Suprapubic skin (tissue), 4 donors: ENCODE measurements at regions not wholly inside any gene's neighbourhood (a gene's known extent, or its start where the extent isn't known, plus 50 kb on each side); places are given as distances from the start of the nearest gene placed in this dataset.

Experiments
- DNase-seq, 2 donors: peaks; one replicate each; pipeline ENCODE4 v3.0.0-alpha.2; 2019; ENCODE audit warnings: low spot score in 2 of 2
- H3K27ac ChIP-seq: fragments of 200-600 bp; sonication (generic); one replicate; pipeline ENCODE4 v1.5.1; 2019
- H3K27me3 ChIP-seq: fragments of 200-600 bp; sonication (generic); one replicate; pipeline ENCODE4 v1.5.1; 2019
- H3K36me3 ChIP-seq: fragments of 200-600 bp; sonication (generic); one replicate; pipeline ENCODE4 v1.5.1; 2019
- H3K4me1 ChIP-seq: fragments of 200-600 bp; sonication (generic); one replicate; pipeline ENCODE4 v1.5.1; 2019
- H3K4me3 ChIP-seq: fragments of 200-600 bp; sonication (generic); one replicate; pipeline ENCODE4 v1.5.1; 2019; ENCODE audit warnings: mild to moderate bottlenecking
- H3K9me3 ChIP-seq: fragments of 200-600 bp; sonication (generic); one replicate; pipeline ENCODE4 v1.5.1; 2019
- EP300 ChIP-seq: sonication (generic); formaldehyde crosslinking; IDR thresholded peaks from one replicate; pipeline ENCODE4 v1.6.1; 2017; ENCODE audit warnings: antibody characterized with exemption
- POLR2A ChIP-seq, 2 donors: fragments of 450-650 bp; IDR thresholded peaks; one replicate each; pipeline ENCODE4 v1.6.1; 2017; ENCODE audit warnings: antibody characterized with exemption in 2 of 2, mild to moderate bottlenecking in 2 of 2, moderate library complexity in 2 of 2
- POLR2AphosphoS5 ChIP-seq, 3 donors: sonication (generic); formaldehyde crosslinking; IDR thresholded peaks; one replicate each; pipeline ENCODE4 v1.6.1; 2017; ENCODE audit warnings: antibody characterized with exemption in 3 of 3
- WGBS: methylation state at CpG from one replicate; pipeline ENCODE4 v1.1.5; 2018; 5-methylcytosine and 5-hydroxymethylcytosine counted together
- TF ChIP-seq, protein P1 (sequence below), 2 donors: fragments of 200-600 bp in 1 of 2; fragments of 450-650 bp in 1 of 2; sonication (generic) in 1 of 2; IDR thresholded peaks; one replicate each; pipeline ENCODE4 v1.5.1; 2016 to 2019; ENCODE audit warnings: antibody characterized with exemption in 2 of 2, mild to moderate bottlenecking in 1 of 2, moderate library complexity in 1 of 2

DNA sequence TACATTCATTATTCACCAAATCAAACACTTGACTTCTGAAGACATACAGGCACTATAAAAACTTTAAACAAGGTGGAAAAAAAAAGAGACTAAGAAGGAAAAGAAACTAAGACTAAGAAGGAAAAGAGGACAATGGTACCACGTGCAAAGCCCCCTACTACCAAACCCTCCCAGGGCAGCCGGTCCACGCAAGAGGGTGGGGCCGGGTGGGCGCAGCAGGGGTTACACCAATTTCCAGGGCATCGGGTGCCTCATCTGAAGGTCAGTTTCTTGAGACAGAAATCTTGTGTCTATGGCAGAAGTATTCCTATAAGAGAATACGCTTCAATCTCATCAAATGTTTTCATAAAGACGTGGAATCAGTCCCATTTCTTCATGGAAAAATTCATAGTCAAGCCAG lies 131.5 kb downstream of the NUFIP1 start:
- WGBS: 82% methylated on average over 8 of the region's 8 CpGs
- no peak overlapping the region for H3K27ac ChIP-seq

DNA sequence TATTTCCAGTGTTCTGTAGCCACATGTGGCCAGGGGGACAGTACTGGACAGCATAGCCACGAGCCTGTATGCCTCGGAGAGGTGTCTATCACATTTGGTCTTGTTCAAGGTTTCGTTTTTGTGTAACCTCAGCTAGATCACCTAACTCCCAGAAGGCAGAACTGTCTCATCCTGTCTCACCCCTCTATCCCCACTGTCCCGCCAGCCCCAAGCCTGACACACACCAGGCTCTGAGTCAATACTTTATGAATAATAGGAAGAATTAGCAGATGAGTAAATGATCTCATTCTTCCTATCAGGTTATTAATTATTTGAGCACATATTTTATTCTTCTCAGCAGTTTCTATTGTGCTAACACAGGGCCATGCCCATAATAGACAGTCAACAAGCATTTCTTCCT lies 132.2 kb downstream of the NUFIP1 start:
- 89% methylated on average over 4 of the region's 4 CpGs for WGBS
- TF ChIP-seq POLR2AphosphoS5 (IDR thresholded peaks at IDR 0.05) (no peak), EP300 (no peak), POLR2A (IDR thresholded peaks at IDR 0.05) (no peak)
- TF ChIP-seq, protein P1, sequence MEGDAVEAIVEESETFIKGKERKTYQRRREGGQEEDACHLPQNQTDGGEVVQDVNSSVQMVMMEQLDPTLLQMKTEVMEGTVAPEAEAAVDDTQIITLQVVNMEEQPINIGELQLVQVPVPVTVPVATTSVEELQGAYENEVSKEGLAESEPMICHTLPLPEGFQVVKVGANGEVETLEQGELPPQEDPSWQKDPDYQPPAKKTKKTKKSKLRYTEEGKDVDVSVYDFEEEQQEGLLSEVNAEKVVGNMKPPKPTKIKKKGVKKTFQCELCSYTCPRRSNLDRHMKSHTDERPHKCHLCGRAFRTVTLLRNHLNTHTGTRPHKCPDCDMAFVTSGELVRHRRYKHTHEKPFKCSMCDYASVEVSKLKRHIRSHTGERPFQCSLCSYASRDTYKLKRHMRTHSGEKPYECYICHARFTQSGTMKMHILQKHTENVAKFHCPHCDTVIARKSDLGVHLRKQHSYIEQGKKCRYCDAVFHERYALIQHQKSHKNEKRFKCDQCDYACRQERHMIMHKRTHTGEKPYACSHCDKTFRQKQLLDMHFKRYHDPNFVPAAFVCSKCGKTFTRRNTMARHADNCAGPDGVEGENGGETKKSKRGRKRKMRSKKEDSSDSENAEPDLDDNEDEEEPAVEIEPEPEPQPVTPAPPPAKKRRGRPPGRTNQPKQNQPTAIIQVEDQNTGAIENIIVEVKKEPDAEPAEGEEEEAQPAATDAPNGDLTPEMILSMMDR (IDR thresholded peaks at IDR 0.05): no peak
- no peak overlapping the region for H3K4me3 ChIP-seq
- no peaks in the 10 kb centered on the region for H3K36me3 ChIP-seq
- no peaks in the 10 kb centered on the region for H3K9me3 ChIP-seq
- H3K27ac ChIP-seq: no peak overlapping the region
- H3K4me1 ChIP-seq: peaks cover 14% of the 10 kb centered on the region
- no peaks in the 10 kb centered on the region for H3K27me3 ChIP-seq
- no peak for DNase-seq

More for the DNA sequence above, 131.5 kb downstream of the NUFIP1 start:
- H3K9me3 ChIP-seq: no peaks in the 10 kb centered on the region
- no peaks in the 10 kb centered on the region for H3K27me3 ChIP-seq
- no peaks in the 10 kb centered on the region for H3K36me3 ChIP-seq
- H3K4me1 ChIP-seq: peaks cover 14% of the 10 kb centered on the region
- no peak for TF ChIP-seq POLR2AphosphoS5 (IDR thresholded peaks at IDR 0.05)
- TF ChIP-seq POLR2A (IDR thresholded peaks at IDR 0.05): no peak
- TF ChIP-seq, protein P1 (IDR thresholded peaks at IDR 0.05): no peak
- TF ChIP-seq EP300: no peak
- DNase-seq: no peak
- H3K4me3 ChIP-seq: no peak overlapping the region

DNA sequence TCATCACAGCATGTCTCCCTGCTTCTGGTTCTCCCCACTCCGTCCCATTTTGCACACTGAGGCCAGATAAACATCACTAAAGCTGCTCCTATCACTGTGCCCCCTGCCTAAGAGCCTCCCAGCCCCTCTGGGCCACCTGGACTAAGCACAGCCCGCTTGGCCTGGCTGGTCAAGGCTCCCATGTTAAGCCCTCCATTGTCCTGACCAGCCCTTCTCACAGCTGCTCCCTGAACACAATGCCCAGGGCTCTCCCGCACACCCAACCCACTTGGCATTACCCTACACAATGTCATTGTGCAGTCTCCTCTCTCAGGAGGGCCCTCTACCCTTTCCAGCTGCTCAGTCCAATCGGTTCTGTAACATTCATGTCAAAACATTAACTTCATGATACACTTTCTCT lies 133.4 kb downstream of the NUFIP1 start:
- H3K27ac ChIP-seq: no peak overlapping the region
- H3K36me3 ChIP-seq: no peaks in the 10 kb centered on the region
- H3K4me1 ChIP-seq: peaks cover 14% of the 10 kb centered on the region
- H3K4me3 ChIP-seq: no peak overlapping the region
- H3K27me3 ChIP-seq: no peaks in the 10 kb centered on the region
- WGBS: 86% methylated on average over 4 of the region's 4 CpGs
- no peak for DNase-seq
- TF ChIP-seq EP300 (no peak), POLR2A (IDR thresholded peaks at IDR 0.05) (no peak), POLR2AphosphoS5 (IDR thresholded peaks at IDR 0.05) (no peak)
- TF ChIP-seq, protein P1 (IDR thresholded peaks at IDR 0.05): no peak
- H3K9me3 ChIP-seq: no peaks in the 10 kb centered on the region

DNA sequence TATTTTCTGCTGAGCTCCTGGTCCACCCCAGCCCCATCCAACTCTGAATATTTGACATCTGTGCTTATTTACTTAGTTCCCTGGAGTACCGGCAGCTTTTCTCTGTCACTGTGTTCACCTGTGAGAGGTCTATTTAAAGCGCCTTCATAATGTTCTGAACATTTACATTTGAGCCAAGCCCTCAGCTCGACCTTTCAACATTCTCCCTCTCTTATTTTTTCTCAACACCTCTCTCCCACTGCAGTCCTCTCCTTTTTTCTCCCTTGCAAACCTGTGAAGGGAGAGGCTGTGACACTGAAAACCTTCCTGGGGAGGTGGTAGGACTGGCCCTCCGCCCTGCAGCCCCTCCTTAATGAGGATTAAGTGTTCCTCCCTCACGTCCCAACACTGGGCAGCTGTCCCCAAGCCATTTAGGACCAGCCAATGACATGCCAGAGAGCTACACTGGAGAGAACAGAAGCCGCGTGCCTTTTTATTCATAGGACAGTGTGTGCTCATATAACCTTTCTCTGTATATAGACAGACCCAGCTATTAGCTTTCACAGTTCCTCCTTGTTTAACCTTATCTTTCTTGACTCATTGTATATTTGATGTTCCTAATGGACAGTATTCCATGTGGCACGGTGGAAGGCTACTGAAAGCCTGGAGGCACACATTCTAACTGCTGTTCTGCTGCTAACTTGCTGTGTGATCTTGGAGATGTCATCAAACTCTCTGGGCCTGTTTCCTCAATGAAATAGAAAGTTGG lies 134.8 kb downstream of the NUFIP1 start:
- H3K9me3 ChIP-seq: no peaks in the 10 kb centered on the region
- no peak for DNase-seq
- H3K27me3 ChIP-seq: no peaks in the 10 kb centered on the region
- peaks cover 14% of the 10 kb centered on the region for H3K4me1 ChIP-seq
- H3K4me3 ChIP-seq: no peak overlapping the region
- WGBS: 73% methylated on average over 8 of the region's 8 CpGs
- no peak overlapping the region for H3K27ac ChIP-seq
- no peaks in the 10 kb centered on the region for H3K36me3 ChIP-seq
- TF ChIP-seq POLR2A (IDR thresholded peaks at IDR 0.05) (no peak), EP300 (peak; percentile 82), POLR2AphosphoS5 (IDR thresholded peaks at IDR 0.05) (no peak)
- TF ChIP-seq, protein P1 (IDR thresholded peaks at IDR 0.05): no peak

DNA sequence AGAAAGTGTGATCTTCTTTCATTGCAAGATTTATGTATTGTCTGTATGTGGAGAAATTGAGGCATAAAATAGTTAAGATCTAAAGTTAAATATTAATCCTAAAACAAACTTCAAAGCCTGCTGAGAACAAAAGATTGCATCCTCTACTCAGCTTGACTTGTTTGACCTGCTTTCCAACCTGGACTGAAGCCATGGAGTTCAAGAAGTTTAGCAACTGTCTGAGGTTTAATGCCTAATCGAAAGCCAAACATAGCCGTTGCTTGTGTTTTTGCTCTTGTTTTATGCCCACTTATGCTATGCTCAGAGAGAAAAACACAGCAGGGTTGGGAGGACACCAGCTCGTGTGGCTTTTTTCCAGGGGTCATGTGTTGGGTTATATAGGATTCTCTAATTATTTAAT lies 135.6 kb downstream of the NUFIP1 start:
- no peak for DNase-seq
- no peaks in the 10 kb centered on the region for H3K9me3 ChIP-seq
- TF ChIP-seq, protein P1 (IDR thresholded peaks at IDR 0.05): no peak
- TF ChIP-seq EP300: no peak
- TF ChIP-seq POLR2AphosphoS5 (IDR thresholded peaks at IDR 0.05): no peak
- TF ChIP-seq POLR2A (IDR thresholded peaks at IDR 0.05): no peak
- no peak overlapping the region for H3K27ac ChIP-seq
- H3K27me3 ChIP-seq: no peaks in the 10 kb centered on the region
- no peaks in the 10 kb centered on the region for H3K36me3 ChIP-seq
- no peak overlapping the region for H3K4me3 ChIP-seq
- H3K4me1 ChIP-seq: peaks cover 14% of the 10 kb centered on the region
- WGBS: 42% methylated on average over 3 of the region's 3 CpGs
